ENCODE measurements at regions not wholly inside any gene's neighbourhood (a gene's known extent, or its start where the extent isn't known, plus 50 kb on each side); places are given as distances from the start of the nearest gene placed in this dataset.
"Not testable (repeated sequence)": the region's sequence is repeated elsewhere in the genome, so short reads cannot be mapped to it uniquely, and the experiment has no call there.

GRCh38 chr3:70435422-70435821, 123.0 kb upstream of the MDFIC2 start:
- TF ChIP-seq POLR2A (IDR thresholded peaks at IDR 0.05; ENCODE audit: extremely low read depth, insufficient read length); CTCF (IDR thresholded peaks at IDR 0.05; ENCODE audit: low read depth, low read length): not testable (repeated sequence)

All from NB4 (cell line).